IPS DF 6.9 (cell line): ENCODE measurements at regions not wholly inside any gene's neighbourhood (a gene's known extent, or its start where the extent isn't known, plus 50 kb on each side); places are given as distances from the start of the nearest gene placed in this dataset.
A peak's percentile ranks its signal among the peaks of the same experiment; 100 is the strongest.
"Not testable (repeated sequence)": the region's sequence is repeated elsewhere in the genome, so short reads cannot be mapped to it uniquely, and the experiment has no call there.

Source experiments
- DNase-seq: peaks from one replicate; pipeline ENCODE4 v3.0.0-alpha.2; 2013; ENCODE audit warnings: low read depth, low spot score
- H3K27ac ChIP-seq: one replicate; pipeline ENCODE4 v1.5.1; 2013; ENCODE audit warnings: low read length, control low read depth
- H3K27me3 ChIP-seq: 2 replicates; pipeline ENCODE4 v1.6.1; 2013; ENCODE audit warnings: mild to moderate bottlenecking, low read length; ENCODE audit not compliant: control insufficient read depth, insufficient read depth
- H3K36me3 ChIP-seq: 2 replicates; pipeline ENCODE4 v1.6.1; 2013; ENCODE audit warnings: low read length; ENCODE audit not compliant: control insufficient read depth, insufficient read depth
- H3K4me1 ChIP-seq: 2 replicates; pipeline ENCODE4 v1.6.1; 2013; ENCODE audit warnings: low read length; ENCODE audit not compliant: control insufficient read depth, insufficient read depth
- H3K4me3 ChIP-seq: 2 replicates; pipeline ENCODE4 v1.5.1; 2013; ENCODE audit warnings: mild to moderate bottlenecking, low read length
- H3K9me3 ChIP-seq: 2 replicates; pipeline ENCODE4 v1.6.1; 2013; ENCODE audit warnings: low read length, inconsistent platforms; ENCODE audit not compliant: control insufficient read depth, insufficient read depth
- WGBS: extraction: QIAGEN DNeasy Blood & Tissue Kit; methylation state at CpG from one replicate; pipeline ENCODE4 v1.1.7; 2013; ENCODE audit warnings: mixed read lengths, missing lambda C conversion rate; ENCODE audit not compliant: insufficient read length, insufficient coverage; 5-methylcytosine and 5-hydroxymethylcytosine counted together

DNA sequence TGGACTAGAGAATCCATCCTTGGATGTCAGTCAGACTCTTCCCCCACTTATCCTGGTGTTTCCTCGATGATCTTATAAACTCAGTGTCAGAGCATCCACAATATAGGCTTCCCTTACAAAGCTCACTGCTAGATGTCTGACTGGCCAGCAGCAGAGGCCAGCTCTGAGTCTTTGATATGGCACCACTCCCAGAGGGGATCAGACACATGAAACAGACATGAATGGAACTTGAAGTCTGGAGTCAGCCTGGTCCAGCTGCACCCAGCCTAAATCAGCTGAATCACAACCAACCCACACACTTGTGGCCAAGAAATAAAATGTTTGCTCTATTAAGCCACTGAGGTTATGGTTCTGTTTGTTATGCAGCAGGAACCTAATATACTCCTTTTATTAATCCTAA lies 129.6 kb upstream of the MED14 start:
- Histone ChIP-seq H3K36me3 (no peaks in the 10 kb centered on the region), H3K4me1 (no peaks in the 10 kb centered on the region), H3K4me3 (no peak overlapping the region), H3K9me3 (no peaks in the 10 kb centered on the region; the same call in 1 of the 2 replicates), H3K27ac (no peak overlapping the region), H3K27me3 (no peaks in the 10 kb centered on the region)
- no peak for DNase-seq
- WGBS, result no CpG with 5 or more reads among the region's 1 CpG

DNA sequence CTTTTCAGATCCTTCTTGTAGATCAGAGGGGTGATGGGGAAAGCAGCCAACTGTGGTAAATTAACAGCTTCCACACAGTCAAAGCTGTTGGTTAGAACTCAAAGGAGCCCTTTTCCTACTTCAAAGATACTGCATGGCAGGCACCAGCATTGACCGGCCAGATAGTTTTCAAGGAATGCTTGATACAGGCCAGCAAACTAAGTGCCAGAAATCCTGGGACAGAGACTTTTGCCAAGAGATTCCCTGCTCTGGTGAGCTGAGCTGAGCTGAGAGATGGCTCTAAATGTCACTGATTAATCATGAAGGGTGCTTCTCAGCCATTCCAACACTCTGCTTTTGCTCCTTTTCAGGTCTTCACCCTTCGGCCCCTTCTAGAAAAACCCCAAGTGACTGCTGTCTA lies 131.6 kb upstream of the MED14 start:
- WGBS, result no CpG with 5 or more reads among the region's 2 CpGs
- Histone ChIP-seq H3K4me3 (no peak overlapping the region), H3K36me3 (no peaks in the 10 kb centered on the region), H3K4me1 (no peaks in the 10 kb centered on the region), H3K27me3 (no peaks in the 10 kb centered on the region), H3K27ac (no peak overlapping the region), H3K9me3 (no peaks in the 10 kb centered on the region; the same call in 1 of the 2 replicates)
- DNase-seq, result no peak

DNA sequence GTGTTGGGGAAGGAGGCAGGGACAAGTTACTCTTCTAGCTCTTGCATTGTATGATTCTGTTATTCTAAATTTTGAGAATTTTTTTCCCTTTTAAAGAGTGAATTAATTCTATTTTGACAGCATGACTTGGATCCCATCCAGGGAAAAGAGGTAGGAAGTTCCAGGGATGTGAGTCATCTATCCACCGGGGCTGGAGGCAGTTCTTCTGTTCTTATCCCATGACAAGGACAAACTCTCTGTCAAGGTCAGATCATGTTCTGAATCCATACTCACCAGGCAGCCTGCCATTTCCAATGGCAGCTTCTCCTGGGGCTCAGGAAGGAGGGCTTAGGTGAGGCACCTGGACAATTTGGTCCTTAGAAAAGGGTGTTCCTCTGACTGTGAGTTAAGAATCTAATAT lies 132.0 kb upstream of the MED14 start:
- Histone ChIP-seq H3K4me3 (no peak overlapping the region), H3K36me3 (no peaks in the 10 kb centered on the region), H3K9me3 (no peaks in the 10 kb centered on the region; the same call in 1 of the 2 replicates), H3K27me3 (no peaks in the 10 kb centered on the region), H3K27ac (no peak overlapping the region), H3K4me1 (no peaks in the 10 kb centered on the region)
- no peak for DNase-seq
- no CpG with 5 or more reads among the region's 1 CpG for WGBS

DNA sequence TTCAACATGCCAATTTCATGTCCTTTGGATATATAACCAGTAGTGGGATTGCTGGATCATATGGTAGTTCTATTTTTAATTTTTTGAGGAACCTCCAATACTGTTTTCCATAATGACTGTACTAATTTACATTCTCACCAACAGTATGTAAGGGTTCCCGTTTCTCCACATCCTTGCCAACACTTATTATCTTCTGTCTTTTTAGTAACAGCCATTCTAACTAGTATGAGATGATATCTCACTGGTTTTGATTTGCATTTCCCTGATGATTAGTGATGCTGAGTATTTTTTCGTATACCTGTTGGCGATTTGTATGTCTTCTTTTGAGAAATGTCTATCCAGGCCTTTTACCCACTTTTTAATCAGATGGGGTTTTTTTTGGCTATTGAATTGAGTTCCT lies 133.5 kb upstream of the MED14 start:
- no CpG with 5 or more reads among the region's 3 CpGs for WGBS

DNA sequence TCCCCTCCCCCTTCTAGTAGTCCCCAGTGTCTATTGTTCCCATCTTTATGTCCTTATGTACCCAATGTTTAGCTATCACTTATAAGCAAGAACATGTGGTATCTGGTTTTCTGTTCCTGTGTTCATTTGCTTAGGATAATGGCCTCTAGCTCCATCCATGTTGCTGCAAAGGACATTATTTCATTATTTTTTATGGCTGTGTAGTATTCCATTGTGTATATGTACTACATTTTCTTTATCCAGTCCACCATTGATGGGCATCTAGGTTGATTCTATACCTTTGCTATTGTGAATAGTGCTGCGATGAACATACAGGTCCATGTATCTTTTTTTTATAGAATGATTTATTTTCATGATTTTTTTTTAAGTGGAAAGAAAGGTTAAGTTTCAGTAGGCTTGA lies 135.6 kb upstream of the MED14 start:
- not testable (repeated sequence) for H3K27me3 ChIP-seq, DNase-seq, H3K27ac ChIP-seq, H3K36me3 ChIP-seq, H3K9me3 ChIP-seq, H3K4me1 ChIP-seq, H3K4me3 ChIP-seq
- no CpG with 5 or more reads among the region's 1 CpG for WGBS

More for the DNA sequence above, 133.5 kb upstream of the MED14 start:
- Histone ChIP-seq H3K27ac (no peak overlapping the region), H3K36me3 (no peaks in the 10 kb centered on the region), H3K27me3 (no peaks in the 10 kb centered on the region), H3K4me3 (no peak overlapping the region), H3K4me1 (no peaks in the 10 kb centered on the region), H3K9me3 (no peaks in the 10 kb centered on the region)
- DNase-seq, result no peak

DNA sequence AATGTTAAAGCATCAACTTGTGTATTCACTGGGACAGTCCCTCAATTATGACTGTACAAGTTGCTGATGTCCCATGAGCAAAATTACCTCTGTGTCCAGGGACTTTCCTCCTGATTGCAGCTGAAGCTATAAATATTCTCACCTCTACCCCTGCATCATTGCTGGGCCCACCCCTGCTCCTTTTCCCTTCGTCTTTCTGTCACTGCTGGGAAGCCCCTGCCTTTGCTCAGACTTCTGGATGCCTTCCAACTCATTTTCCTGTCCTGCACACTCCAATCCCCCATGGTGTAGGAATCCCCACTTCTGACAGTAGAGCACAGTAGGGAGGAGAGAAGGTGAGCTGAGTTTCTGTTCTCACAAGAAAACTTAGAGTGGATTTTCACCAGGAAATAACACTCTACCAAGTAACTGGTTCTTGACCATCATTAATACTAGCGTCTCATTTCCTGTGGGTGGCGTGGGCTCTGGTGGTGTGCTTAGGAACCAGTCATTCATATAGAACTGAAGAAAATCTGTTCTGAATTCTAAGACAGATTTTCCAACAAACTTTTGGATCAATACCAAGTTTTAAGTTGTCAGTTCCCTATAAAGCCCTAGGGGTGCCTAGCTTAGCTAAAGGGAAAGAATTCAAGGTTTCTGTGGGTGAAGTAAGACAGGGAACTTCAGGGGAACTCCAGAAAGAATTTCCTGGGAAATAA lies 136.2 kb upstream of the MED14 start:
- no CpG with 5 or more reads among the region's 3 CpGs for WGBS
- Histone ChIP-seq H3K9me3 (no peaks in the 10 kb centered on the region), H3K4me3 (no peak overlapping the region), H3K4me1 (no peaks in the 10 kb centered on the region), H3K27ac (no peak overlapping the region), H3K27me3 (no peaks in the 10 kb centered on the region), H3K36me3 (no peaks in the 10 kb centered on the region)
- no peak for DNase-seq

DNA sequence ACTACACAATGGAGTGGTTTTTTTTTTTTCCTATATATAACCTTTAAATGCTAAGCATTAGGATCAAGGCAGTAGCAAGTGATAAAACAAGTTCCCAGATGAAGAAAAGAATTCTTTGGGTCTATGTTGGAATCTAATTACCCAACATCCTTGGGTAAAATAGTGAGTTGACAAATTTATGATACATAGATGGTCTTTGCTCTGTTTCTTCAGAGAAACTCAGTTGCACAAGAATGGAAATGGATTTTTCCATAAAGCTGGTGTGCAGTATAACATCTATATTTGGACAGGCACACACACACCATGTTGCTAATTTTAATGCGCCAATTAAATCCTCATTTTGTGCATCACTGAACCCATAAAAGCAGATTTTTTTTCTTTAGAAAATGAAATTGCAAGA lies 137.0 kb upstream of the MED14 start:
- no peaks in the 10 kb centered on the region for H3K27me3 ChIP-seq
- H3K27ac ChIP-seq, result no peak overlapping the region
- H3K36me3 ChIP-seq, result no peaks in the 10 kb centered on the region
- no peak overlapping the region for H3K4me3 ChIP-seq
- no peaks in the 10 kb centered on the region for H3K4me1 ChIP-seq
- no peaks in the 10 kb centered on the region for H3K9me3 ChIP-seq
- WGBS, result no CpG with 5 or more reads among the region's 1 CpG
- DNase-seq, result no peak

DNA sequence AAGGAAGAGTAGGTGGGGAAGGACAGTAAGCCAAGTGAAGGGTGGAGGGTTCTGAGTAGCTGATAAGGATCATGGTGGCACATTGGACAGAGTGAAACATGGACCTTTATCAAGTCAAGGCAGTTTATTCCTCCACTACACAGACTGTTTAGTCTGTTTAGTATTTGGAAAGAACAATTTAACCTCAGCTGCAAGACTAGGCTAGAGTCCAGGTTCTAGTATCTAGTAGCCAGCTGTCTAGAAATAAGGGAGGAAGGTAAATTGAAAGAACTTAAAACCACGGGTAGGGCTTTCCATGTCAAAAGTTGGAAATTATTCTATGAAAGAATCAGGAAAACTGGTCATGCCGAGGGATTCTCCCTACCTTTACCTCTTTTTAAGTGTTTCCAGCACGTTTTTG lies 140.1 kb upstream of the MED14 start:
- DNase-seq, result no peak
- no peaks in the 10 kb centered on the region for H3K9me3 ChIP-seq
- no peaks in the 10 kb centered on the region; the same call in 1 of the 2 replicates for H3K4me1 ChIP-seq
- H3K27me3 ChIP-seq, result no peaks in the 10 kb centered on the region
- WGBS, result no CpG with 5 or more reads among the region's 3 CpGs
- no peaks in the 10 kb centered on the region for H3K36me3 ChIP-seq
- H3K4me3 ChIP-seq, result no peak overlapping the region
- H3K27ac ChIP-seq, result no peak overlapping the region

DNA sequence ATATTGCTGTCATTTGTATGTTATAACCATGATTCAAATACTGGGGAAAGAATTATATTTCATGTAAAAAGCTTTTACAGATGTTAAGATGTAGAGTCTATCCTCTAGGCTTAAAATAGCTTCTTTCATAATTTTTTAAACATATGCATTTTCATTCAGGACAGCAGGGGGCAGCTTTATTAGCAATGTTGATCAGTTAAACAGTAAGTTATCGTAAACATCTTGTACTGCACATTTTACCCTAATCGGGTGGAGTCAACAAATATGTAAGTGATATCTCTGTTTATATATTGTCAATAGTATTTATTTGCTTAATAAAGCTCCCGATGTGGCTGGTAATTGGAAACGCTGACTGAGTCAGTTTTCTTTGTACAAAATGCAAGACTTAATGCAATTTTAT lies 142.5 kb upstream of the MED14 start:
- DNase-seq, result no peak
- Histone ChIP-seq H3K9me3 (no peaks in the 10 kb centered on the region), H3K27ac (no peak overlapping the region), H3K36me3 (no peaks in the 10 kb centered on the region), H3K4me1 (no peaks in the 10 kb centered on the region; the same call in 1 of the 2 replicates), H3K4me3 (no peak overlapping the region), H3K27me3 (no peaks in the 10 kb centered on the region)
- no CpG with 5 or more reads among the region's 4 CpGs for WGBS

DNA sequence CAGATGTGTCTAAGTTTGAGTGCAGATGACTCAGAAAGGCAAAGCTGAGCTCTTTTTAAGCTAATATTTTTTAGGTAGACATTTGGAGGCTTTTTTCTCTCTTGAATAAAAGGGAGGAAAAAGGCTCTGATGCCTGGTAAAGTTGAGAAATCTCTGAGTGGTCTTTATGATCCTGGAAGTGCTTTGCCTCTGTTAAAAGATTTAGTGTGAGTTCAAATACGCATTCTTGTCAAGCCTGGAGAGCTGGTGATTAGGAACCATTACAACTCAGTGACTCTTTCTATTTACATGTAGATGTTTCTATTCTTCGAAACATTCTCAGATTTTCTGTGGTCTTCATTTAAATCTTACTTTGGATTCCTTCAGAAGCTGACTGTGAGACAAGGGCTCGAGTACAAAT lies 143.4 kb upstream of the MED14 start:
- Histone ChIP-seq H3K27ac (no peak overlapping the region), H3K9me3 (no peaks in the 10 kb centered on the region), H3K4me1 (no peaks in the 10 kb centered on the region; the same call in 1 of the 2 replicates), H3K36me3 (no peaks in the 10 kb centered on the region), H3K4me3 (no peak overlapping the region), H3K27me3 (no peaks in the 10 kb centered on the region)
- DNase-seq, result peak; percentile 27
- no CpG with 5 or more reads among the region's 3 CpGs for WGBS

DNA sequence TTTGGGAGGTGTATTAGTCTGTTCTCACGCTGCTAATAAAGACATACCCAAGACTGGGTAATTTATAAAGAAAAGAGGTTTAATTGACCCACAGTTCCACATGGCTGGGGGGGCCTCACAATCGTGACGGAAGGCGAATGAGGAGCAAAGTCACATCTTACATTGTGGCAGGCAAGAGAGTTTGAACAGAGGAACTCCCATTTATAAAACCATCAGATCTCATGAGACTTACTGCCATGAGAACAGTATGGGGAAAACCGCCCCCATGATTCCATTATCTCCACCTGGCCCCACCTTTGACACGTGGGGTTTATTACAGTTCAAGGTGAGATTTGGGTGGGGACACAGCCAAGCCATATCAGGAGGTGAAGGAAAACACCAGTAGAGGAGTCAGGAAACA lies 143.8 kb upstream of the MED14 start:
- DNase-seq, H3K4me1 ChIP-seq, H3K36me3 ChIP-seq, H3K27me3 ChIP-seq, H3K9me3 ChIP-seq, H3K27ac ChIP-seq, H3K4me3 ChIP-seq: not testable (repeated sequence)
- WGBS, result no CpG with 5 or more reads among the region's 6 CpGs
